ENCODE measurements at regions not wholly inside any gene's neighbourhood (a gene's known extent, or its start where the extent isn't known, plus 50 kb on each side); places are given as distances from the start of the nearest gene placed in this dataset.

- no peak overlapping the region for H3K27ac Mint-ChIP-seq
- H3K9me3 ChIP-seq (ENCODE audit: control insufficient read depth, low read length, poor library complexity, severe bottlenecking) = peaks cover 3% of the 10 kb centered on the region
- no peak for DNase-seq
- H3K4me3 Mint-ChIP-seq = no peak overlapping the region
- ATAC-seq = no peak
- H3K36me3 Mint-ChIP-seq (ENCODE audit: low read depth) = no peaks in the 10 kb centered on the region
- no peaks in the 10 kb centered on the region for H3K4me1 Mint-ChIP-seq
- peaks cover 20% of the 10 kb centered on the region for H3K27me3 Mint-ChIP-seq
Measured at GRCh38 chr2:180717588-180717987, 262.8 kb upstream of the UBE2E3 start.

- no peak overlapping the region for H3K4me3 Mint-ChIP-seq
- no peak for ATAC-seq
- peaks cover 3% of the 10 kb centered on the region for H3K9me3 ChIP-seq (ENCODE audit: control insufficient read depth, low read length, poor library complexity, severe bottlenecking)
- H3K27ac Mint-ChIP-seq = no peak overlapping the region
- H3K27me3 Mint-ChIP-seq = peaks cover 18% of the 10 kb centered on the region
- no peak for DNase-seq
- no peaks in the 10 kb centered on the region for H3K36me3 Mint-ChIP-seq (ENCODE audit: low read depth)
- no peaks in the 10 kb centered on the region for H3K4me1 Mint-ChIP-seq
Measured at GRCh38 chr2:180716186-180717180, 263.9 kb upstream of the UBE2E3 start.

GRCh38 chr2:180715044-180715443, 265.4 kb upstream of the UBE2E3 start:
- no peak for ATAC-seq
- no peak overlapping the region for H3K4me3 Mint-ChIP-seq
- no peaks in the 10 kb centered on the region for H3K36me3 Mint-ChIP-seq (ENCODE audit: low read depth)
- peaks cover 3% of the 10 kb centered on the region for H3K9me3 ChIP-seq (ENCODE audit: control insufficient read depth, low read length, poor library complexity, severe bottlenecking)
- peaks cover 15% of the 10 kb centered on the region for H3K27me3 Mint-ChIP-seq
- no peaks in the 10 kb centered on the region for H3K4me1 Mint-ChIP-seq
- no peak for DNase-seq
- no peak overlapping the region for H3K27ac Mint-ChIP-seq

- Mint-ChIP-seq H3K27me3 (peaks cover 9% of the 10 kb centered on the region), H3K36me3 (ENCODE audit: low read depth) (peaks cover 1% of the 10 kb centered on the region), H3K4me3 (no peak overlapping the region), H3K4me1 (no peaks in the 10 kb centered on the region), H3K27ac (no peak overlapping the region)
- no peaks in the 10 kb centered on the region for H3K9me3 ChIP-seq (ENCODE audit: control insufficient read depth, low read length, poor library complexity, severe bottlenecking)
- ATAC-seq (no peak), DNase-seq (no peak)
Measured at GRCh38 chr2:180709392-180710145, 270.8 kb upstream of the UBE2E3 start.

DNA sequence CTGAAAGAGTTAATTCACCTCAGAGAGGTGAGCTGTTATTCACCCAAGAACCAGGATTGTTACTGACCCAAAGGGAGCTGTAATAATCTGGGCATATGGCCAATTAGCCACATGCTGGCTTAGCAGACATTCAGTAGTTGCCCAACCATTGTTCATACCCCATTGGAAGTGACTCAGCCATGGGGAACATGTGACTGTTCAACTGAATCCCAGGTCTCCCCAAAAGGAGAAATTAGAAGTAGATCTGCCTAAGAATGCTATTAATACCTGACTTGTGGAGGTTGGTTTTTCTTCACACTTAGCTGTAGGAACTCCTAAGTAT, 272.6 kb upstream of the UBE2E3 start:
- H3K4me3 Mint-ChIP-seq = no peak overlapping the region

DNA sequence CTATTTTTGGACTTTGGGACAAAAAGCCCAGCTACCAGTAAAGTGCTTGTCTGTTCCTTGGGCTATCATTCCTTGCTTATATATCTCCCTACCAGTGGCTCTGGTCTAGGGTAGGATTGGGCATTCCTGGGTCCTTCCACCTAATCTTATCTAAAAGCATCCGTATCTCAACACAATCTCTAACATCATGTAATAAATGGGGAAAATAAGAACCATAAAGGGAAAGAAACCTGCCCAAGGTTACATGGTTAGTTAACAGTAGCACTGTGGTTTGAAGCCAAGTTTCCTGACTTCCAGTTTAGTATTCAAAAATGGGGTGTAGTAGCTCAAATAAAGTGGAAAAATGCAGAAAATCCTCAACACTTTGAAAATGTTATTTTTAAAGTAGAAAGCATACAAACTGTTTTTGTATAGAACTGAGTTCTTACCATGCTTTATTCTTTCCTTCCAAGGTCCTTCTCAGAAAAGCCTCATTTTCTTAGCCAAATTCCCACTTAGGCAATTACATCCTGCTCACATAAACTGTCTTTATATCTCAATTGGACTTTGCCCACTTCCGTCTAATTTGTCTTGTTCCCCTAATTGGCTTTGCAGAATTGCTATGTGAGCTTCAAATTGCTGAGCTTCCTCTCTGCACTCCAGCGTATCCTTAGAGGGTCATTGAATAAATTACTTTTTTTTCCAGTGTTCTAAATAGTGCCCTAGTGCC, 273.1 kb upstream of the UBE2E3 start:
- DNase-seq (no peak), ATAC-seq (no peak)
- H3K4me3 Mint-ChIP-seq = no peak overlapping the region
- peaks cover 2% of the 10 kb centered on the region for H3K36me3 Mint-ChIP-seq (ENCODE audit: low read depth)
- no peaks in the 10 kb centered on the region for H3K9me3 ChIP-seq (ENCODE audit: control insufficient read depth, low read length, poor library complexity, severe bottlenecking)
- H3K4me1 Mint-ChIP-seq = no peaks in the 10 kb centered on the region
- H3K27ac Mint-ChIP-seq = no peak overlapping the region
- H3K27me3 Mint-ChIP-seq = peaks cover 9% of the 10 kb centered on the region

More for the DNA sequence above, 272.6 kb upstream of the UBE2E3 start:
- no peaks in the 10 kb centered on the region for H3K9me3 ChIP-seq (ENCODE audit: control insufficient read depth, low read length, poor library complexity, severe bottlenecking)
- peaks cover 9% of the 10 kb centered on the region for H3K27me3 Mint-ChIP-seq
- H3K27ac Mint-ChIP-seq = no peak overlapping the region
- ATAC-seq (no peak), DNase-seq (no peak)
- H3K36me3 Mint-ChIP-seq (ENCODE audit: low read depth) = peaks cover 2% of the 10 kb centered on the region
- no peaks in the 10 kb centered on the region for H3K4me1 Mint-ChIP-seq

GRCh38 chr2:180706694-180707093, 273.7 kb upstream of the UBE2E3 start:
- Mint-ChIP-seq H3K4me1 (no peaks in the 10 kb centered on the region), H3K27ac (no peak overlapping the region), H3K36me3 (ENCODE audit: low read depth) (peaks cover 2% of the 10 kb centered on the region), H3K4me3 (no peak overlapping the region), H3K27me3 (peaks cover 9% of the 10 kb centered on the region)
- DNase-seq (no peak), ATAC-seq (no peak)
- no peaks in the 10 kb centered on the region for H3K9me3 ChIP-seq (ENCODE audit: control insufficient read depth, low read length, poor library complexity, severe bottlenecking)

GRCh38 chr2:180705551-180705950, 274.9 kb upstream of the UBE2E3 start:
- Mint-ChIP-seq H3K27ac (no peak overlapping the region), H3K36me3 (ENCODE audit: low read depth) (peaks cover 2% of the 10 kb centered on the region), H3K27me3 (peaks cover 9% of the 10 kb centered on the region), H3K4me1 (no peaks in the 10 kb centered on the region), H3K4me3 (no peak overlapping the region)
- ATAC-seq (no peak), DNase-seq (no peak)
- no peaks in the 10 kb centered on the region for H3K9me3 ChIP-seq (ENCODE audit: control insufficient read depth, low read length, poor library complexity, severe bottlenecking)

- Mint-ChIP-seq H3K4me3 (no peak overlapping the region), H3K27ac (no peak overlapping the region), H3K27me3 (peaks cover 9% of the 10 kb centered on the region), H3K4me1 (no peaks in the 10 kb centered on the region), H3K36me3 (ENCODE audit: low read depth) (peaks cover 2% of the 10 kb centered on the region)
- no peaks in the 10 kb centered on the region for H3K9me3 ChIP-seq (ENCODE audit: control insufficient read depth, low read length, poor library complexity, severe bottlenecking)
- DNase-seq (no peak), ATAC-seq (no peak)
Measured at GRCh38 chr2:180705122-180705521, 275.3 kb upstream of the UBE2E3 start.

DNA sequence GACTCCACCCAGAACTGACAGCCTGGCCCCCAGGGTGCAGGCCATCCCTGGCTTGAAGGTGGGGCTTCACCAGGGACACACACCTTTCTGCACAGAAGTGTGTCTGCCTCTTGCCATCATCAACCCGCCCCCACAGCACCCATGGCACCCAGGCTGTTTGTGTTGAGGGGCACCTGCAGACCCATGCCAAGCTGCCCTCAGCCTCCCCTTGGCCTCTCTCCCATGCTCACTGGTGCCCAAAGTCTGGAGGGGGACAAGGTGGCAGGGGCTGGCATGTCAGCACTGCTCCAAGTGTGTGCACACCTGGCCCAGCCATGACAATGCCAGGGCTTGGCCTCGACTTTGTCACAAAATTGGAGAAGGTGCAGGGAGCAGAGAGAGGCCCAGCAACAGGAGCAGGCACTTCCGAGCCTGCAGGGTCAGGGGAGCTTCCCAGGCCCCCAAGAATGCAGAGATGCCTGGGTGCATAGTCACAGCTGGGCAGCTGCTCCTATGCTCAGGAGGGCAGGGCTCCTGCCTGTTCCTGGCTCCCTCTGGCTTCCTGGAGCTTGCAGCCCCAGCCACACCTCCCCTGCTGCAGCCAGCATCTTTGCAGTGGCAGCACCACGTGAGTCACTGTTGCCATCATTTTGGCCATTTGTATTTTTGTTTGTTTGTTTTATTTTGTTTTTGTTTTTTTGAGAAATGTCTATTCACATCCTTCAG, 280.6 kb upstream of the UBE2E3 start:
- ATAC-seq (no peak), DNase-seq (no peak)
- Mint-ChIP-seq H3K27me3 (peaks cover 3% of the 10 kb centered on the region), H3K4me1 (no peaks in the 10 kb centered on the region), H3K36me3 (ENCODE audit: low read depth) (peaks cover 2% of the 10 kb centered on the region), H3K4me3 (no peak overlapping the region), H3K27ac (no peak overlapping the region)
- no peaks in the 10 kb centered on the region for H3K9me3 ChIP-seq (ENCODE audit: control insufficient read depth, low read length, poor library complexity, severe bottlenecking)

DNA sequence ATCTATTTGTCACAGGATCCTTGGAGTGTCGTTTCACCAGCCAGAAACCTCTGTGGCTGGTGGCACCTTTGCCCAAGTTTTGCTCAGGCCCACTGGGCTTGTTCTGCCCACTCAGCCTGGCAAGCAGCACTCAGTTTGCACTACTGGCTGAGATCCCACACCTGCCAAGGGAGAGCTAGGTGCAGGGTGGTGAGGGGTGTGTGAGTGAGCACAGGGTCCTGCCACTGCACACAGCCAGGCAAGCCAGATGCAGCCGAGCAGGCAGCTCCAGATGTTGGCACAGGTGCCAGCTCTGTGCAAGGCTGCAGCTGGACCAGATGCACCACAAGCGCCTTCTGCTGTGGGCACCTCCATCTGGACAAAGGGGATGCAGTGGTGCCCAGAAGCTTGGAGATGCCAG, 281.7 kb upstream of the UBE2E3 start:
- Mint-ChIP-seq H3K4me3 (no peak overlapping the region), H3K27ac (no peak overlapping the region), H3K27me3 (no peaks in the 10 kb centered on the region), H3K4me1 (no peaks in the 10 kb centered on the region), H3K36me3 (ENCODE audit: low read depth) (no peaks in the 10 kb centered on the region)
- no peak for ATAC-seq
- DNase-seq = no peak
- H3K9me3 ChIP-seq (ENCODE audit: control insufficient read depth, low read length, poor library complexity, severe bottlenecking) = no peaks in the 10 kb centered on the region

DNA sequence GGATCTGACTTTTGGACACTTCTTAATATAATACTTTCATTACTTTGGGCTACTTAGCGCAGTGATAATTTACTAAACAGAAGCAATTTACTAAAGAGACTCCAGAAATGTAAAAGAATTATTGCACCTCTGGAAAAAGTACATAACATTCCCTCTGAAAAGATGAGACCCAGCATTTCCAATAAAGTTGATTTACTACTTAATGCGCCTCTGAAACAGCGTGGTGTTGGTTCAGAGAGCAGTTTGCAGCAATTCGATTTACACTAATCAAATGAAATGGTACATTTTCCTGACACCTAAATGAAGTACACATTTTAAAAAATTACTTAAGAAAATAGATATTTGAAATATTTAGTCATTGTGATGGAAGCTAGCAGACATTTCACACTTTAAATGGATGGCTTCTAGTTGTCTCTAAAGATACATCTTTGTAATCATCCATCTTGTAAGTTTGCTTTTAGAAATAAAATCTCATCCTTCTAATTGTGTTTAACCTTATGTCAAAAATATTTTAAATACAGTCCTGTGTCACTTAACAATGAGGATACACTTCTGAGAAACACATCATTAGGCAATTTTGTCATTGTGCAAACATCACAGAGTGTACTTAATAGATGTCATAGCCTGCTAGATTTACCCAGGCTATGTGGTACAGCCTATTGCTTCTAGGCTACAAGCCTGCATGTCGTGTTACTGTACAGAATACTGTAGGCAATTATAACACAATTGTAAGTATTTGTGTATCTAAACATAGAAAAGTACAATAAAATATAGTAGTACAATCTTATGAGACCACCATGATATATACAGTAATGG, 284.6 kb upstream of the UBE2E3 start:
- Mint-ChIP-seq H3K27ac (no peak overlapping the region), H3K4me3 (no peak overlapping the region), H3K27me3 (peaks cover 4% of the 10 kb centered on the region), H3K4me1 (no peaks in the 10 kb centered on the region), H3K36me3 (ENCODE audit: low read depth) (no peaks in the 10 kb centered on the region)
- ATAC-seq (no peak), DNase-seq (no peak)
- no peaks in the 10 kb centered on the region for H3K9me3 ChIP-seq (ENCODE audit: control insufficient read depth, low read length, poor library complexity, severe bottlenecking)

Measured in T-helper 17 cell (primary cell).